SK-N-SH (cell line): ENCODE measurements at regions not wholly inside any gene's neighbourhood (a gene's known extent, or its start where the extent isn't known, plus 50 kb on each side); places are given as distances from the start of the nearest gene placed in this dataset.

Source experiments
- CTCF ChIA-PET: fragments of 300-600, 350-600 bp; formaldehyde crosslinking; extraction: SDS; loops from one replicate; lab custom pipeline; 2021; lab: Yijun Ruan, JAX
- POLR2A ChIA-PET: fragments of 350-600 bp; sonication (Branson Sonifier 250); formaldehyde crosslinking; extraction: SDS; loops from one replicate; lab custom pipeline; 2020; ENCODE audit warnings: antibody characterized with exemption, inconsistent platforms; lab: Yijun Ruan, JAX
- DNase-seq: peaks from one replicate; pipeline ENCODE4 v3.0.0; 2012
- H2AFZ ChIP-seq: fragments of 200-600 bp; sonication (generic); 2 replicates; pipeline ENCODE4 v1.8.1; 2016; ENCODE audit warnings: antibody characterized with exemption, mild to moderate bottlenecking, low read depth
- H3F3A ChIP-seq: fragments of 200-600 bp; sonication (generic); replicated peaks from 2 replicates; pipeline ENCODE3; 2016; ENCODE audit warnings: antibody characterized with exemption, mild to moderate bottlenecking; ENCODE audit not compliant: insufficient read depth
- H3K27ac ChIP-seq, 2 experiments: fragments of 200-500 bp in 1 of 2; fragments of 200-600 bp in 1 of 2; sonication (Bioruptor generic) in 1 of 2; sonication (generic), shearing (Covaris generic) in 1 of 2; 2 replicates each; pipeline versions ENCODE4 v1.5.1 to v1.6.1; 2014 to 2016; ENCODE audit warnings: low read depth in 2 of 2, inconsistent platforms in 1 of 2, low read length in 1 of 2, mild to moderate bottlenecking in 1 of 2, mixed read lengths in 1 of 2
- H3K27me3 ChIP-seq: fragments of 200-600 bp; sonication (generic), shearing (Covaris generic); 2 replicates; pipeline ENCODE4 v1.6.1; 2016; ENCODE audit warnings: mixed run types; ENCODE audit not compliant: insufficient read depth
- H3K36me3 ChIP-seq, 2 experiments: fragments of 200-500 bp in 1 of 2; fragments of 200-600 bp in 1 of 2; sonication (Bioruptor generic) in 1 of 2; sonication (generic) in 1 of 2; replicated peaks in 1 of 2; 2 replicates each; pipeline versions ENCODE3 to v1.5.1; 2014 to 2016; ENCODE audit warnings: low read length in 1 of 2, mild to moderate bottlenecking in 1 of 2; ENCODE audit not compliant: insufficient read depth in 2 of 2, control insufficient read depth in 1 of 2
- H3K4me1 ChIP-seq, 2 experiments: fragments of 200-500 bp in 1 of 2; fragments of 200-600 bp in 1 of 2; sonication (Bioruptor generic) in 1 of 2; sonication (generic), shearing (Covaris generic) in 1 of 2; 2 replicates each; pipeline versions ENCODE4 v1.5.1 to v1.6.1; 2014 to 2016; ENCODE audit warnings: low read depth in 1 of 2, low read length in 1 of 2, mixed run types in 1 of 2; ENCODE audit not compliant: insufficient read depth in 2 of 2, control insufficient read depth in 1 of 2
- H3K4me2 ChIP-seq: fragments of 200-600 bp; sonication (generic), shearing (Covaris generic); 2 replicates; pipeline ENCODE4 v1.6.1; 2017; ENCODE audit warnings: mixed run types
- H3K4me3 ChIP-seq, 2 experiments: fragments of 200-500 bp in 1 of 2; fragments of 200-600 bp in 1 of 2; sonication (Bioruptor generic) in 1 of 2; sonication (generic), shearing (Covaris generic) in 1 of 2; 2 replicates each; pipeline versions ENCODE4 v1.5.1 to v1.8.1; 2014 to 2016; ENCODE audit warnings: low read depth in 2 of 2, inconsistent platforms in 1 of 2, low read length in 1 of 2, mild to moderate bottlenecking in 1 of 2, mixed read lengths in 1 of 2, moderate library complexity in 1 of 2
- H3K79me2 ChIP-seq: fragments of 200-600 bp; sonication (generic); 2 replicates; pipeline ENCODE4 v1.8.1; 2017; ENCODE audit warnings: mild to moderate bottlenecking; ENCODE audit not compliant: insufficient read depth
- H3K9ac ChIP-seq: fragments of 200-600 bp; sonication (generic); 2 replicates; pipeline ENCODE4 v1.6.1; 2017; ENCODE audit warnings: mixed run types
- H3K9me2 ChIP-seq: fragments of 200-600 bp; sonication (generic); 2 replicates; pipeline ENCODE4 v1.6.1; 2017; ENCODE audit warnings: mixed run types
- H3K9me3 ChIP-seq: fragments of 200-600 bp; sonication (generic); 2 replicates; pipeline ENCODE4 v1.6.1; 2017; ENCODE audit warnings: mixed run types, mild to moderate bottlenecking, moderate library complexity
- H4K20me1 ChIP-seq: fragments of 200-600 bp; sonication (generic); 2 replicates; pipeline ENCODE4 v1.6.1; 2017; ENCODE audit warnings: mild to moderate bottlenecking, mixed run types; ENCODE audit not compliant: insufficient read depth
- CHD2 ChIP-seq: fragments of 150-350 bp; IDR thresholded peaks from 2 replicates; pipeline ENCODE4 v1.6.1; 2018; ENCODE audit warnings: low read length; ENCODE audit not compliant: partially characterized antibody
- FOSL2 ChIP-seq: IDR thresholded peaks from 2 replicates; pipeline ENCODE4 v1.4.0; 2012; ENCODE audit warnings: low read depth, mild to moderate bottlenecking, moderate library complexity, borderline replicate concordance
- FOXJ3 ChIP-seq: sonication (generic); formaldehyde crosslinking; IDR thresholded peaks from 2 replicates; pipeline ENCODE4 v1.5.1; 2020; ENCODE audit warnings: mild to moderate bottlenecking, missing genetic modification reagents
- GABPA ChIP-seq: IDR thresholded peaks from 2 replicates; pipeline ENCODE4 v1.4.0; 2012; ENCODE audit warnings: low read depth, mild to moderate bottlenecking
- MXI1 ChIP-seq: IDR thresholded peaks from 2 replicates; pipeline ENCODE4 v1.6.1; 2012; ENCODE audit warnings: mild to moderate bottlenecking, low read depth, low read length, improper control_type of control experiment
- NRF1 ChIP-seq: IDR thresholded peaks from 2 replicates; pipeline ENCODE4 v1.6.1; 2012; ENCODE audit warnings: low read depth, mild to moderate bottlenecking, low read length
- RAD21 ChIP-seq: IDR thresholded peaks from 2 replicates; pipeline ENCODE4 v1.6.1; 2012; ENCODE audit warnings: mild to moderate bottlenecking, low read length
- RCOR1 ChIP-seq: fragments of 150-350 bp; IDR thresholded peaks from 2 replicates; pipeline ENCODE4 v1.6.1; 2017; ENCODE audit warnings: antibody characterized with exemption, low read length
- RXRA ChIP-seq: IDR thresholded peaks from 2 replicates; pipeline ENCODE4 v1.4.0; 2012; ENCODE audit warnings: low read depth, mild to moderate bottlenecking, borderline replicate concordance
- TAF1 ChIP-seq: IDR thresholded peaks from 2 replicates; pipeline ENCODE4 v1.6.1; 2012; ENCODE audit warnings: low read depth, mild to moderate bottlenecking, low read length, moderate library complexity, borderline replicate concordance
- TCF12 ChIP-seq: IDR thresholded peaks from 2 replicates; pipeline ENCODE4 v1.4.0; 2012
- WGBS: methylation state at CpG from one replicate; pipeline ENCODE4 v1.1.6; 2017; ENCODE audit warnings: low lambda C conversion rate; 5-methylcytosine and 5-hydroxymethylcytosine counted together
- TF ChIP-seq, protein P1 (sequence below): IDR thresholded peaks from 2 replicates; pipeline ENCODE4 v1.6.1; 2012; ENCODE audit warnings: mild to moderate bottlenecking, low read depth, low read length, moderate library complexity
- TF ChIP-seq, protein P2 (sequence below): IDR thresholded peaks from 2 replicates; pipeline ENCODE4 v1.4.0; 2012; ENCODE audit warnings: low read depth

DNA sequence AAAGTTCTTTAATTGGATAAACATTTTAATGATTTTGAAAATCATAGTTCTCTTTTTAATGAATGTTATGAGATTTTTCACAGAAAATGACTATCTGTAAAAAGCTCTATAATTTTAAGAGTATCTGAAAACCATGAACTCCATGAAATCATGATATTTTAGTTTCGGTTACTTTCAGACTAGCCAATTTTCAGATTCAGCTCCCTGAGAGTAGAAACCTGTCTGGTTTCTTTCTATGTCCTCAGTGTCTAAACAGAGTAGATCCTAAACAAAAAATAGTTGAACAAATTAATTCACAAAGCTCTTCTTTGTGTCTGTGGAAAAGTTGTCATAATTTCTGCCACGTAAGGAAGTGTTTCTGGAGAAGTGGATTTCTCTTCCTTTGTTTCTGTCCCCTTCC is 1247.7 kb downstream of the NSUN3 start:
- Histone ChIP-seq H3K27ac (no peak overlapping the region), H3F3A (no peaks in the 10 kb centered on the region), H4K20me1 (no peaks in the 10 kb centered on the region), H3K4me2 (no peak overlapping the region), H3K27me3 (no peaks in the 10 kb centered on the region), H3K36me3 (no peaks in the 10 kb centered on the region), H2AFZ (no peak overlapping the region), H3K9me2 (no peaks in the 10 kb centered on the region; the same call in 1 of the 2 replicates), H3K9me3 (no peaks in the 10 kb centered on the region)
- no peak for DNase-seq
- no peak for TF ChIP-seq TAF1
- TF ChIP-seq FOSL2: no peak
- no peak for TF ChIP-seq GABPA
- TF ChIP-seq, all 33 proteins: peak for 0
- Histone ChIP-seq H3K4me3 (no peak overlapping the region), H3K4me1 (no peaks in the 10 kb centered on the region), H3K9ac (no peak overlapping the region), H3K79me2 (no peaks in the 10 kb centered on the region)
- POLR2A ChIA-PET: no interaction called here
- 63% methylated on average over 2 of the region's 2 CpGs for WGBS
- CTCF ChIA-PET: interaction anchor here (0.6 to 2.1 kb wide), 2 partner anchors 10 to 179 kb away, joined by 3 to 4 read pairs; no protein-coding TSS in a partner anchor

DNA sequence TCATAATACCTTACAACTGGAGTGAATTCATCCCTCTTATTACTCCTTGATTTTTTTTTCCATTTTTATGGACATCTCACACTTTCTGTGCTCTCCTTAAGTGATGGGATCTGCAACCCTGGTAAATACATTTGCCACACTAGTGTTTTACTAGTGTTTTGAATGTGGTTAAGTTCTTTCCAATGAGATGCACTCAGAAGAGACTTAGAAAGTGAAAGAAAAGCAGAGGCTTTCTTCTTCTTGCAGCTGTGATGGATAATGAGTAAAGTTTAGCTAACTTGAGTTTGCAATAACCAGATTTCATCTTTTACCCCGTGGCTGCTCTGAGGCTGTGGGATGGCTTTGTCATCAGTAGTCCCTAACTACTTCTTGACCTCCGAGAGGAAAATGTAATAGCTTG is 1248.4 kb downstream of the NSUN3 start:
- WGBS: 9% methylated on average over 2 of the region's 2 CpGs

More for the DNA sequence above, 1248.4 kb downstream of the NSUN3 start:
- H3K4me2 ChIP-seq: no peak overlapping the region
- no peak overlapping the region for H3K27ac ChIP-seq
- no peaks in the 10 kb centered on the region for H3K36me3 ChIP-seq
- TF ChIP-seq RAD21 (no peak), NRF1 (no peak), RCOR1 (no peak), CHD2 (no peak), TAF1 (no peak), RXRA (no peak), GABPA (no peak), MXI1 (no peak), TCF12 (no peak), FOXJ3 (CRISPR knock-in tag) (no peak)
- TF ChIP-seq, protein P1, sequence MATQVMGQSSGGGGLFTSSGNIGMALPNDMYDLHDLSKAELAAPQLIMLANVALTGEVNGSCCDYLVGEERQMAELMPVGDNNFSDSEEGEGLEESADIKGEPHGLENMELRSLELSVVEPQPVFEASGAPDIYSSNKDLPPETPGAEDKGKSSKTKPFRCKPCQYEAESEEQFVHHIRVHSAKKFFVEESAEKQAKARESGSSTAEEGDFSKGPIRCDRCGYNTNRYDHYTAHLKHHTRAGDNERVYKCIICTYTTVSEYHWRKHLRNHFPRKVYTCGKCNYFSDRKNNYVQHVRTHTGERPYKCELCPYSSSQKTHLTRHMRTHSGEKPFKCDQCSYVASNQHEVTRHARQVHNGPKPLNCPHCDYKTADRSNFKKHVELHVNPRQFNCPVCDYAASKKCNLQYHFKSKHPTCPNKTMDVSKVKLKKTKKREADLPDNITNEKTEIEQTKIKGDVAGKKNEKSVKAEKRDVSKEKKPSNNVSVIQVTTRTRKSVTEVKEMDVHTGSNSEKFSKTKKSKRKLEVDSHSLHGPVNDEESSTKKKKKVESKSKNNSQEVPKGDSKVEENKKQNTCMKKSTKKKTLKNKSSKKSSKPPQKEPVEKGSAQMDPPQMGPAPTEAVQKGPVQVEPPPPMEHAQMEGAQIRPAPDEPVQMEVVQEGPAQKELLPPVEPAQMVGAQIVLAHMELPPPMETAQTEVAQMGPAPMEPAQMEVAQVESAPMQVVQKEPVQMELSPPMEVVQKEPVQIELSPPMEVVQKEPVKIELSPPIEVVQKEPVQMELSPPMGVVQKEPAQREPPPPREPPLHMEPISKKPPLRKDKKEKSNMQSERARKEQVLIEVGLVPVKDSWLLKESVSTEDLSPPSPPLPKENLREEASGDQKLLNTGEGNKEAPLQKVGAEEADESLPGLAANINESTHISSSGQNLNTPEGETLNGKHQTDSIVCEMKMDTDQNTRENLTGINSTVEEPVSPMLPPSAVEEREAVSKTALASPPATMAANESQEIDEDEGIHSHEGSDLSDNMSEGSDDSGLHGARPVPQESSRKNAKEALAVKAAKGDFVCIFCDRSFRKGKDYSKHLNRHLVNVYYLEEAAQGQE: no peak
- TF ChIP-seq, protein P2, sequence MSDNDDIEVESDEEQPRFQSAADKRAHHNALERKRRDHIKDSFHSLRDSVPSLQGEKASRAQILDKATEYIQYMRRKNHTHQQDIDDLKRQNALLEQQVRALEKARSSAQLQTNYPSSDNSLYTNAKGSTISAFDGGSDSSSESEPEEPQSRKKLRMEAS: no peak
- no peak overlapping the region for H2AFZ ChIP-seq
- H3K9me2 ChIP-seq: no peaks in the 10 kb centered on the region; the same call in 1 of the 2 replicates
- no peaks in the 10 kb centered on the region for H3K27me3 ChIP-seq
- no peak overlapping the region for H3K9ac ChIP-seq
- H3K4me3 ChIP-seq: no peak overlapping the region
- H3K79me2 ChIP-seq: no peaks in the 10 kb centered on the region
- CTCF ChIA-PET: interaction anchor here (0.6 kb wide), 1 partner anchor 178 kb away, joined by 3 read pairs; no protein-coding TSS in a partner anchor
- no peaks in the 10 kb centered on the region for H4K20me1 ChIP-seq
- H3K9me3 ChIP-seq: no peaks in the 10 kb centered on the region
- no peaks in the 10 kb centered on the region for H3K4me1 ChIP-seq
- POLR2A ChIA-PET: no interaction called here
- no peaks in the 10 kb centered on the region for H3F3A ChIP-seq
- no peak for DNase-seq
